Neural crest cell (in vitro differentiated cells): ENCODE measurements at regions not wholly inside any gene's neighbourhood (a gene's known extent, or its start where the extent isn't known, plus 50 kb on each side); places are given as distances from the start of the nearest gene placed in this dataset.

Source experiments
- DNase-seq: peaks from one replicate; pipeline ENCODE4 v3.0.0; 2021; ENCODE audit warnings: low read depth, mixed read lengths, low spot score
- H3K27ac Mint-ChIP-seq: one replicate; pipeline ENCODE4 v1.8.0; 2021; ENCODE audit warnings: mild to moderate bottlenecking, mixed read lengths; ENCODE audit not compliant: unreplicated experiment
- H3K27me3 Mint-ChIP-seq: 2 replicates; pipeline ENCODE4 v1.8.0; 2021; ENCODE audit warnings: low read depth, mild to moderate bottlenecking, mixed read lengths
- H3K36me3 Mint-ChIP-seq: 2 replicates; pipeline ENCODE4 v1.8.0; 2021; ENCODE audit warnings: low read depth, mild to moderate bottlenecking, mixed read lengths
- H3K4me1 Mint-ChIP-seq: 2 replicates; pipeline ENCODE4 v1.8.0; 2021; ENCODE audit warnings: mixed read lengths
- H3K4me3 Mint-ChIP-seq: one replicate; pipeline ENCODE4 v1.8.0; 2021; ENCODE audit warnings: mild to moderate bottlenecking, mixed read lengths
- H3K9me3 Mint-ChIP-seq: 2 replicates; pipeline ENCODE4 v1.8.0; 2021; ENCODE audit warnings: mixed read lengths
- CTCF ChIP-seq: fragments of 200-600 bp; sonication (generic); conservative IDR thresholded peaks from 2 replicates; pipeline ENCODE4 v1.5.0; 2021; ENCODE audit warnings: antibody characterized with exemption, mild to moderate bottlenecking

GRCh38 chr2:61764035-61764800 lies 89.6 kb downstream of the FAM161A start:
- DNase-seq: peak; percentile 90
- H3K9me3 Mint-ChIP-seq: no peaks in the 10 kb centered on the region
- H3K36me3 Mint-ChIP-seq: peaks cover 3% of the 10 kb centered on the region
- H3K27ac Mint-ChIP-seq: peak overlapping the region; percentile 99
- no peaks in the 10 kb centered on the region for H3K27me3 Mint-ChIP-seq
- peak overlapping the region; percentile 95 for H3K4me3 Mint-ChIP-seq
- TF ChIP-seq CTCF: no peak
- peaks cover 17% of the 10 kb centered on the region for H3K4me1 Mint-ChIP-seq

GRCh38 chr2:61763605-61764034 lies 90.2 kb downstream of the FAM161A start:
- DNase-seq: peak; percentile 60
- H3K9me3 Mint-ChIP-seq: no peaks in the 10 kb centered on the region
- TF ChIP-seq CTCF: no peak
- peaks cover 3% of the 10 kb centered on the region for H3K36me3 Mint-ChIP-seq
- no peaks in the 10 kb centered on the region for H3K27me3 Mint-ChIP-seq
- H3K27ac Mint-ChIP-seq: peak overlapping the region; percentile 99
- H3K4me1 Mint-ChIP-seq: peaks cover 17% of the 10 kb centered on the region
- H3K4me3 Mint-ChIP-seq: peak overlapping the region; percentile 95

GRCh38 chr2:61762292-61762691 lies 91.6 kb downstream of the FAM161A start:
- H3K27me3 Mint-ChIP-seq: no peaks in the 10 kb centered on the region
- no peak for TF ChIP-seq CTCF
- peaks cover 17% of the 10 kb centered on the region for H3K4me1 Mint-ChIP-seq
- H3K4me3 Mint-ChIP-seq: no peak overlapping the region
- peaks cover 3% of the 10 kb centered on the region for H3K36me3 Mint-ChIP-seq
- no peak for DNase-seq
- H3K27ac Mint-ChIP-seq: no peak overlapping the region
- H3K9me3 Mint-ChIP-seq: no peaks in the 10 kb centered on the region

GRCh38 chr2:61759718-61760117 lies 94.1 kb downstream of the FAM161A start:
- Mint-ChIP-seq H3K9me3 (peaks cover 6% of the 10 kb centered on the region), H3K27ac (no peak overlapping the region), H3K36me3 (peaks cover 7% of the 10 kb centered on the region), H3K27me3 (no peaks in the 10 kb centered on the region), H3K4me1 (peaks cover 17% of the 10 kb centered on the region), H3K4me3 (peak overlapping the region; percentile 38)
- no peak for DNase-seq
- no peak for TF ChIP-seq CTCF

GRCh38 chr2:61759005-61759404 lies 94.9 kb downstream of the FAM161A start:
- Mint-ChIP-seq H3K4me3 (no peak overlapping the region), H3K27ac (no peak overlapping the region), H3K9me3 (peaks cover 6% of the 10 kb centered on the region), H3K27me3 (no peaks in the 10 kb centered on the region), H3K4me1 (peaks cover 11% of the 10 kb centered on the region), H3K36me3 (peaks cover 4% of the 10 kb centered on the region)
- TF ChIP-seq CTCF: no peak
- no peak for DNase-seq
